Stimulated activated naive CD8-positive, alpha-beta T cell treated with anti-CD3 and anti-CD28 coated beads, Interleukin-15, amount 100 ng/mL, for 72 hours (primary cell): ENCODE measurements at regions not wholly inside any gene's neighbourhood (a gene's known extent, or its start where the extent isn't known, plus 50 kb on each side); places are given as distances from the start of the nearest gene placed in this dataset.
"Not testable (repeated sequence)": the region's sequence is repeated elsewhere in the genome, so short reads cannot be mapped to it uniquely, and the experiment has no call there.

Experiments used
- ATAC-seq: fragments of 150-1000 bp; cut with Tn5 transposase; 2 replicates; pipeline ENCODE4 v1.10.0; 2021; ENCODE audit warnings: mild to moderate bottlenecking, moderate library complexity
- DNase-seq, 2 donors: peaks; one replicate each; pipeline ENCODE4 v3.0.0; 2021 to 2022
- H3K27ac Mint-ChIP-seq, 2 donors: one replicate each; pipeline ENCODE4 v1.8.0; 2022; ENCODE audit warnings: mild to moderate bottlenecking in 2 of 2, mixed read lengths in 2 of 2, moderate library complexity in 2 of 2
- H3K27me3 Mint-ChIP-seq: one replicate; pipeline ENCODE4 v1.8.0; 2022; ENCODE audit warnings: mixed read lengths
- H3K4me1 Mint-ChIP-seq: one replicate; pipeline ENCODE4 v1.8.0; 2022; ENCODE audit warnings: mild to moderate bottlenecking, mixed read lengths
- H3K4me3 Mint-ChIP-seq, 2 donors: one replicate each; pipeline ENCODE4 v1.8.0; 2022; ENCODE audit warnings: mild to moderate bottlenecking in 2 of 2, mixed read lengths in 2 of 2, moderate library complexity in 1 of 2
- H3K9me3 Mint-ChIP-seq, 2 donors: one replicate each; pipeline ENCODE4 v1.8.0; 2022; ENCODE audit warnings: mixed read lengths in 2 of 2

GRCh38 chr2:22950431-22950830, 434.5 kb upstream of the KLHL29 start:
- no peak for ATAC-seq
- no peak for DNase-seq
- no peaks in the 10 kb centered on the region for H3K27me3 Mint-ChIP-seq
- H3K9me3 Mint-ChIP-seq, result no peaks in the 10 kb centered on the region
- no peaks in the 10 kb centered on the region for H3K4me1 Mint-ChIP-seq
- H3K27ac Mint-ChIP-seq, result no peak overlapping the region
- no peak overlapping the region for H3K4me3 Mint-ChIP-seq

GRCh38 chr2:22952656-22953225, 432.2 kb upstream of the KLHL29 start:
- ATAC-seq, result no peak
- Mint-ChIP-seq H3K27me3 (no peaks in the 10 kb centered on the region), H3K4me3 (no peak overlapping the region), H3K9me3 (no peaks in the 10 kb centered on the region), H3K4me1 (no peaks in the 10 kb centered on the region), H3K27ac (no peak overlapping the region)
- DNase-seq, result no peak

- Mint-ChIP-seq H3K27ac (no peak overlapping the region), H3K4me1 (no peaks in the 10 kb centered on the region), H3K9me3 (no peaks in the 10 kb centered on the region), H3K4me3 (no peak overlapping the region), H3K27me3 (no peaks in the 10 kb centered on the region)
- DNase-seq, result no peak
- no peak for ATAC-seq
Observed at GRCh38 chr2:22957446-22957845, 427.5 kb upstream of the KLHL29 start.

- no peaks in the 10 kb centered on the region for H3K9me3 Mint-ChIP-seq
- ATAC-seq (no peak), DNase-seq (no peak)
- H3K4me3 Mint-ChIP-seq, result no peak overlapping the region
- H3K27ac Mint-ChIP-seq, result no peak overlapping the region
- no peaks in the 10 kb centered on the region for H3K4me1 Mint-ChIP-seq
- no peaks in the 10 kb centered on the region for H3K27me3 Mint-ChIP-seq
Observed at GRCh38 chr2:22958308-22958707, 426.7 kb upstream of the KLHL29 start.

- H3K4me1 Mint-ChIP-seq, result no peaks in the 10 kb centered on the region
- no peaks in the 10 kb centered on the region for H3K9me3 Mint-ChIP-seq
- DNase-seq (no peak), ATAC-seq (no peak)
- H3K27ac Mint-ChIP-seq, result no peak overlapping the region
- peaks cover 14% of the 10 kb centered on the region for H3K27me3 Mint-ChIP-seq
- H3K4me3 Mint-ChIP-seq, result no peak overlapping the region
Observed at GRCh38 chr2:22967756-22968155, 417.2 kb upstream of the KLHL29 start.

GRCh38 chr2:22970284-22970975, 414.5 kb upstream of the KLHL29 start:
- Mint-ChIP-seq H3K9me3 (no peaks in the 10 kb centered on the region), H3K4me3 (no peak overlapping the region), H3K4me1 (no peaks in the 10 kb centered on the region), H3K27me3 (peaks cover 14% of the 10 kb centered on the region), H3K27ac (no peak overlapping the region)
- DNase-seq, result no peak
- no peak for ATAC-seq

- Mint-ChIP-seq H3K27ac (no peak overlapping the region), H3K4me3 (no peak overlapping the region)
Observed at GRCh38 chr2:22970991-22971390, 414.0 kb upstream of the KLHL29 start.

GRCh38 chr2:22981785-22982184, 403.2 kb upstream of the KLHL29 start:
- Mint-ChIP-seq H3K4me1 (no peaks in the 10 kb centered on the region), H3K27me3 (no peaks in the 10 kb centered on the region), H3K4me3 (no peak overlapping the region), H3K27ac (no peak overlapping the region), H3K9me3 (peaks cover 0 to 8% of the 10 kb centered on the region in 2 donors)
- DNase-seq (no peak), ATAC-seq (no peak)

More at GRCh38 chr2:22970991-22971390, 414.0 kb upstream of the KLHL29 start:
- no peak for DNase-seq
- H3K4me1 Mint-ChIP-seq, result no peaks in the 10 kb centered on the region
- no peak for ATAC-seq
- H3K27me3 Mint-ChIP-seq, result peaks cover 14% of the 10 kb centered on the region
- no peaks in the 10 kb centered on the region for H3K9me3 Mint-ChIP-seq

- not testable (repeated sequence) for H3K4me1 Mint-ChIP-seq, H3K9me3 Mint-ChIP-seq, H3K27me3 Mint-ChIP-seq, H3K4me3 Mint-ChIP-seq, DNase-seq, ATAC-seq, H3K27ac Mint-ChIP-seq
Observed at GRCh38 chr2:22984152-22984551, 400.8 kb upstream of the KLHL29 start.

- Mint-ChIP-seq H3K4me1 (no peaks in the 10 kb centered on the region), H3K9me3 (no peaks in the 10 kb centered on the region), H3K4me3 (no peak overlapping the region), H3K27ac (no peak overlapping the region), H3K27me3 (no peaks in the 10 kb centered on the region)
- no peak for DNase-seq
- no peak for ATAC-seq
Observed at GRCh38 chr2:22990246-22990645, 394.7 kb upstream of the KLHL29 start.

GRCh38 chr2:22991844-22992243, 393.1 kb upstream of the KLHL29 start:
- H3K4me3 Mint-ChIP-seq, result no peak overlapping the region
- ATAC-seq (no peak), DNase-seq (no peak)
- H3K27me3 Mint-ChIP-seq, result no peaks in the 10 kb centered on the region
- H3K27ac Mint-ChIP-seq, result no peak overlapping the region
- no peaks in the 10 kb centered on the region for H3K9me3 Mint-ChIP-seq
- no peaks in the 10 kb centered on the region for H3K4me1 Mint-ChIP-seq

- DNase-seq (no peak), ATAC-seq (no peak)
- Mint-ChIP-seq H3K27ac (no peak overlapping the region), H3K27me3 (no peaks in the 10 kb centered on the region), H3K9me3 (no peaks in the 10 kb centered on the region), H3K4me3 (no peak overlapping the region), H3K4me1 (no peaks in the 10 kb centered on the region)
Observed at GRCh38 chr2:22992441-22992840, 392.5 kb upstream of the KLHL29 start.

- Mint-ChIP-seq H3K4me3 (no peak overlapping the region), H3K27me3 (no peaks in the 10 kb centered on the region), H3K4me1 (no peaks in the 10 kb centered on the region), H3K27ac (no peak overlapping the region), H3K9me3 (no peaks in the 10 kb centered on the region)
- DNase-seq (no peak), ATAC-seq (no peak)
Observed at GRCh38 chr2:22993250-22993649, 391.7 kb upstream of the KLHL29 start.

GRCh38 chr2:22995576-22995975, 389.4 kb upstream of the KLHL29 start:
- ATAC-seq, result no peak
- no peaks in the 10 kb centered on the region for H3K9me3 Mint-ChIP-seq
- no peaks in the 10 kb centered on the region for H3K27me3 Mint-ChIP-seq
- no peaks in the 10 kb centered on the region for H3K4me1 Mint-ChIP-seq
- H3K27ac Mint-ChIP-seq, result no peak overlapping the region
- no peak overlapping the region for H3K4me3 Mint-ChIP-seq
- DNase-seq, result no peak

GRCh38 chr2:22996911-22997310, 388.1 kb upstream of the KLHL29 start:
- Mint-ChIP-seq H3K27me3 (no peaks in the 10 kb centered on the region), H3K9me3 (no peaks in the 10 kb centered on the region), H3K4me1 (no peaks in the 10 kb centered on the region), H3K4me3 (no peak overlapping the region), H3K27ac (no peak overlapping the region)
- no peak for DNase-seq
- no peak for ATAC-seq

- no peak overlapping the region for H3K27ac Mint-ChIP-seq
- H3K4me1 Mint-ChIP-seq, result no peaks in the 10 kb centered on the region
- H3K27me3 Mint-ChIP-seq, result no peaks in the 10 kb centered on the region
- no peak for DNase-seq
- no peak for ATAC-seq
- H3K4me3 Mint-ChIP-seq, result no peak overlapping the region
- H3K9me3 Mint-ChIP-seq, result no peaks in the 10 kb centered on the region
Observed at GRCh38 chr2:22998359-22998758, 386.6 kb upstream of the KLHL29 start.

- no peaks in the 10 kb centered on the region for H3K9me3 Mint-ChIP-seq
- DNase-seq (no peak), ATAC-seq (no peak)
- H3K4me1 Mint-ChIP-seq, result no peaks in the 10 kb centered on the region
- no peaks in the 10 kb centered on the region for H3K27me3 Mint-ChIP-seq
- H3K4me3 Mint-ChIP-seq, result no peak overlapping the region
- H3K27ac Mint-ChIP-seq, result no peak overlapping the region
Observed at GRCh38 chr2:22999951-23000350, 385.0 kb upstream of the KLHL29 start.
